K562 (cell line): ENCODE measurements at regions not wholly inside any gene's neighbourhood (a gene's known extent, or its start where the extent isn't known, plus 50 kb on each side); places are given as distances from the start of the nearest gene placed in this dataset.

Source experiments
- ATAC-seq: fragments of 200-7000 bp; cut with Tn5 transposase; 3 replicates; pipeline ENCODE4 v1.9.1; 2020; ENCODE audit warnings: moderate library complexity
- BruUV-seq: library from RNA; stranded (reverse); fragments of 400-500 nt; replicated peaks from 2 replicates; lab custom pipeline; 2021; lab: Mats Ljungman, UMichigan
- CTCF ChIA-PET: fragments of 300-600 bp; formaldehyde crosslinking; extraction: SDS; loops from one replicate; lab custom pipeline; 2021; ENCODE audit warnings: low intra/inter-chr PET ratio; lab: Yijun Ruan, JAX
- POLR2A ChIA-PET: fragments of 300-600, 350-650 bp; sonication (Branson Sonifier 250); formaldehyde crosslinking; extraction: SDS; loops from one replicate; lab custom pipeline; 2021; ENCODE audit warnings: antibody characterized with exemption, inconsistent platforms; lab: Yijun Ruan, JAX
- DNase-seq, 4 experiments: peaks; one replicate each; pipeline versions ENCODE4 v3.0.0 to v3.0.0-alpha.2; 2011 to 2018; ENCODE audit warnings: low spot score in 3 of 4, mixed read lengths in 3 of 4; ENCODE audit errors: extremely low read depth in 1 of 4
- FAIRE-seq: peaks from 2 replicates; lab custom pipeline; 2011; peaks lifted over from hg19 to GRCh38; lab: Jason Lieb, UNC
- H2AFZ ChIP-seq: 2 replicates; pipeline ENCODE4 v1.6.0; 2011; ENCODE audit warnings: low read depth, low read length, control low read depth, inconsistent platforms
- H3K27ac ChIP-seq: fragments of 200-600 bp; 3 replicates; pipeline ENCODE4 v1.8.0; 2011; ENCODE audit warnings: low read depth, mild to moderate bottlenecking, control low read depth, inconsistent platforms, low read length, moderate library complexity, mixed read lengths; ENCODE audit errors: extremely low read depth
- H3K27me3 ChIP-seq, 2 experiments: fragments of 300-600 bp in 1 of 2; 2 replicates in 1 of 2; 3 replicates in 1 of 2; pipeline versions ENCODE4 v1.6.0 to v1.8.0; 2011; ENCODE audit warnings: inconsistent platforms in 2 of 2, low read length in 2 of 2, mild to moderate bottlenecking in 1 of 2, mixed read lengths in 1 of 2, moderate library complexity in 1 of 2; ENCODE audit not compliant: control insufficient read depth in 2 of 2, insufficient read depth in 2 of 2
- H3K36me3 ChIP-seq: fragments of 300-600 bp; 3 replicates; pipeline ENCODE4 v1.8.0; 2011; ENCODE audit warnings: mild to moderate bottlenecking, low read length, inconsistent platforms; ENCODE audit not compliant: control insufficient read depth, insufficient read depth
- H3K4me1 ChIP-seq, 2 experiments: fragments of 200-600 bp in 1 of 2; replicated peaks in 1 of 2; 2 replicates in 1 of 2; 3 replicates in 1 of 2; pipeline versions ENCODE4 v1.5.1 to v1.8.0; 2011; ENCODE audit warnings: inconsistent platforms in 2 of 2, low read length in 2 of 2, mild to moderate bottlenecking in 1 of 2, mixed read lengths in 1 of 2, moderate library complexity in 1 of 2; ENCODE audit not compliant: control insufficient read depth in 2 of 2, insufficient read depth in 2 of 2
- H3K4me2 ChIP-seq: 2 replicates; pipeline ENCODE4 v1.6.1; 2011; ENCODE audit warnings: low read length, control low read depth, inconsistent platforms, mixed read lengths; ENCODE audit not compliant: insufficient read depth
- H3K4me3 ChIP-seq: fragments of 200-600 bp; sonication (generic), shearing (Covaris generic); 2 replicates; pipeline ENCODE4 v1.5.1; 2016; ENCODE audit warnings: control low read depth, inconsistent platforms
- H3K79me2 ChIP-seq: fragments of 200-600 bp; 3 replicates; pipeline ENCODE4 v1.8.0; 2011; ENCODE audit warnings: low read length, inconsistent platforms; ENCODE audit not compliant: control insufficient read depth, insufficient read depth
- H3K9ac ChIP-seq, 2 experiments: 2 replicates each; pipeline versions ENCODE4 v1.6.0 to v1.6.1; 2011; ENCODE audit warnings: low read depth in 2 of 2, low read length in 2 of 2, control low read depth in 1 of 2, inconsistent platforms in 1 of 2, mild to moderate bottlenecking in 1 of 2, mixed read lengths in 1 of 2; ENCODE audit not compliant: insufficient read depth in 1 of 2
- H3K9me1 ChIP-seq: one replicate; pipeline ENCODE4 v1.6.0; 2011; ENCODE audit warnings: inconsistent platforms, mild to moderate bottlenecking, low read length, moderate library complexity; ENCODE audit not compliant: control insufficient read depth, insufficient read depth
- H3K9me3 ChIP-seq: replicated peaks from 2 replicates; pipeline ENCODE4 v1.5.1; 2011; ENCODE audit warnings: low read depth, low read length, inconsistent platforms; ENCODE audit not compliant: control insufficient read depth, insufficient read depth
- H4K20me1 ChIP-seq: replicated peaks from 2 replicates; pipeline ENCODE4 v1.6.1; 2011; ENCODE audit warnings: low read length, inconsistent platforms, mixed read lengths; ENCODE audit not compliant: control insufficient read depth, insufficient read depth
- CBFA2T3 ChIP-seq: fragments of 450-650 bp; IDR thresholded peaks from 2 replicates; pipeline ENCODE4 v1.6.1; 2017
- CBX5 ChIP-seq: IDR thresholded peaks from 2 replicates; pipeline ENCODE4 v1.6.1; 2014; ENCODE audit warnings: low read depth, borderline replicate concordance
- CEBPZ ChIP-seq: fragments of 150-350 bp; IDR thresholded peaks from 2 replicates; pipeline ENCODE4 v1.6.1; 2014; ENCODE audit warnings: low read depth, mild to moderate bottlenecking, low read length, borderline replicate concordance
- HINFP ChIP-seq: fragments of 450-650 bp; conservative IDR thresholded peaks from 2 replicates; pipeline ENCODE4 v1.6.1; 2016; ENCODE audit warnings: missing genetic modification characterization, low read depth, mild to moderate bottlenecking, control low read depth, missing compliant biosample characterization
- KLF16 ChIP-seq: IDR thresholded peaks from 2 replicates; pipeline ENCODE4 v1.6.1; 2016; ENCODE audit warnings: antibody characterized with exemption
- MYBL2 ChIP-seq, 2 experiments: fragments of 450-650 bp in 1 of 2; sonication (generic) in 1 of 2; formaldehyde crosslinking in 1 of 2; IDR thresholded peaks; 2 replicates each; pipeline versions ENCODE4 v1.6.1 to v1.8.1; 2017 to 2022; ENCODE audit warnings: borderline replicate concordance in 1 of 2, inconsistent platforms in 1 of 2, low read depth in 1 of 2, mild to moderate bottlenecking in 1 of 2, missing genetic modification reagents in 1 of 2, moderate library complexity in 1 of 2
- NCOA6 ChIP-seq: fragments of 450-650 bp; IDR thresholded peaks from 2 replicates; pipeline ENCODE4 v1.6.1; 2017; ENCODE audit warnings: mild to moderate bottlenecking
- ZFP91 ChIP-seq: sonication (generic); formaldehyde crosslinking; IDR thresholded peaks from 2 replicates; pipeline ENCODE4 v1.8.0; 2022; ENCODE audit warnings: mild to moderate bottlenecking, missing genetic modification reagents
- ZNF398 ChIP-seq: fragments of 250-450 bp; sonication (Bioruptor Pico); IDR thresholded peaks from 2 replicates; pipeline ENCODE4 v1.8.0; 2021; ENCODE audit warnings: moderate library complexity, mild to moderate bottlenecking, inconsistent platforms
- WGBS: fragments of 100-300 bp; shearing (Covaris generic); methylation state at CpG from one replicate; pipeline ENCODE4 v1.1.6; 2016; ENCODE audit warnings: low coverage, mixed read lengths; ENCODE audit not compliant: insufficient coverage; ENCODE audit errors: missing lambda C conversion rate; 5-methylcytosine and 5-hydroxymethylcytosine counted together
- in situ Hi-C: fragments of 300-500 bp; cut with MboI; formaldehyde crosslinking; loops from 4 replicates; pipeline ENCODE4 v1.15.0; 2018; ENCODE audit warnings: inconsistent platforms, mixed read lengths
- intact Hi-C: fragments of 100-400 bp; cut with micrococcal nuclease; formaldehyde crosslinking; loops from 2 replicates; pipeline ENCODE4 v1.14.2; 2022
- TF ChIP-seq, protein P1 (sequence below): sonication (generic); formaldehyde crosslinking; IDR thresholded peaks from 2 replicates; pipeline ENCODE4 v1.8.0; 2023; ENCODE audit warnings: mild to moderate bottlenecking, missing genetic modification reagents
- TF ChIP-seq, protein P2 (sequence below): fragments of 250-450 bp; sonication (Bioruptor Pico); IDR thresholded peaks from 2 replicates; pipeline ENCODE4 v1.4.0; 2020; ENCODE audit warnings: borderline replicate concordance

- Histone ChIP-seq H3K36me3 (no peaks in the 10 kb centered on the region), H3K27ac (no peak overlapping the region), H3K4me2 (no peak overlapping the region), H3K79me2 (no peaks in the 10 kb centered on the region), H4K20me1 (no peaks in the 10 kb centered on the region), H3K4me3 (no peak overlapping the region), H3K9me3 (no peaks in the 10 kb centered on the region), H3K4me1 (no peaks in the 10 kb centered on the region), H3K9me1 (no peaks in the 10 kb centered on the region), H3K9ac (no peak overlapping the region), H2AFZ (no peak overlapping the region), H3K27me3 (no peaks in the 10 kb centered on the region)
- ATAC-seq (no peak), FAIRE-seq (no peak), DNase-seq (no peak)
- in situ Hi-C loops: no loop called here
- no TSS peak for BruUV-seq
- intact Hi-C loops: no loop called here
- WGBS: 4% methylated on average over 3 of the region's 3 CpGs
- CTCF ChIA-PET: no interaction called here
- POLR2A ChIA-PET: no interaction called here
- no peak for TF ChIP-seq NCOA6
- no peak for TF ChIP-seq ZFP91 (CRISPR knock-in tag)
- no peak for TF ChIP-seq MYBL2 (IDR thresholded peaks at IDR 0.05; ENCODE audit: low read depth)
- no peak for TF ChIP-seq MYBL2 (CRISPR knock-in tag; IDR thresholded peaks at IDR 0.05; ENCODE audit: borderline replicate concordance)
- TF ChIP-seq, protein P1, sequence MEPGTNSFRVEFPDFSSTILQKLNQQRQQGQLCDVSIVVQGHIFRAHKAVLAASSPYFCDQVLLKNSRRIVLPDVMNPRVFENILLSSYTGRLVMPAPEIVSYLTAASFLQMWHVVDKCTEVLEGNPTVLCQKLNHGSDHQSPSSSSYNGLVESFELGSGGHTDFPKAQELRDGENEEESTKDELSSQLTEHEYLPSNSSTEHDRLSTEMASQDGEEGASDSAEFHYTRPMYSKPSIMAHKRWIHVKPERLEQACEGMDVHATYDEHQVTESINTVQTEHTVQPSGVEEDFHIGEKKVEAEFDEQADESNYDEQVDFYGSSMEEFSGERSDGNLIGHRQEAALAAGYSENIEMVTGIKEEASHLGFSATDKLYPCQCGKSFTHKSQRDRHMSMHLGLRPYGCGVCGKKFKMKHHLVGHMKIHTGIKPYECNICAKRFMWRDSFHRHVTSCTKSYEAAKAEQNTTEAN: no peak
- TF ChIP-seq ZNF398 (CRISPR knock-in tag): no peak
- TF ChIP-seq, protein P2, sequence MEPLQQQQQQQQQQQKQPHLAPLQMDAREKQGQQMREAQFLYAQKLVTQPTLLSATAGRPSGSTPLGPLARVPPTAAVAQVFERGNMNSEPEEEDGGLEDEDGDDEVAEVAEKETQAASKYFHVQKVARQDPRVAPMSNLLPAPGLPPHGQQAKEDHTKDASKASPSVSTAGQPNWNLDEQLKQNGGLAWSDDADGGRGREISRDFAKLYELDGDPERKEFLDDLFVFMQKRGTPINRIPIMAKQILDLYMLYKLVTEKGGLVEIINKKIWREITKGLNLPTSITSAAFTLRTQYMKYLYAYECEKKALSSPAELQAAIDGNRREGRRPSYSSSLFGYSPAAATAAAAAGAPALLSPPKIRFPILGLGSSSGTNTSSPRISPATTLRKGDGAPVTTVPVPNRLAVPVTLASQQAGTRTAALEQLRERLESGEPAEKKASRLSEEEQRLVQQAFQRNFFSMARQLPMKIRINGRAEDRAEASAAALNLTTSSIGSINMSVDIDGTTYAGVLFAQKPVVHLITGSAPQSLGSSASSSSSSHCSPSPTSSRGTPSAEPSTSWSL (CRISPR knock-in tag): no peak
- no peak for TF ChIP-seq HINFP (tag)
- no peak for TF ChIP-seq CBFA2T3
- TF ChIP-seq CBX5: no peak
- no peak for TF ChIP-seq CEBPZ
- no peak for TF ChIP-seq KLF16
Observed at GRCh38 chr14:54241517-54241916, 155.3 kb upstream of the CDKN3 start.
